ENCODE measurements at regions not wholly inside any gene's neighbourhood (a gene's known extent, or its start where the extent isn't known, plus 50 kb on each side); places are given as distances from the start of the nearest gene placed in this dataset.
"Not testable (repeated sequence)": the region's sequence is repeated elsewhere in the genome, so short reads cannot be mapped to it uniquely, and the experiment has no call there.

DNA sequence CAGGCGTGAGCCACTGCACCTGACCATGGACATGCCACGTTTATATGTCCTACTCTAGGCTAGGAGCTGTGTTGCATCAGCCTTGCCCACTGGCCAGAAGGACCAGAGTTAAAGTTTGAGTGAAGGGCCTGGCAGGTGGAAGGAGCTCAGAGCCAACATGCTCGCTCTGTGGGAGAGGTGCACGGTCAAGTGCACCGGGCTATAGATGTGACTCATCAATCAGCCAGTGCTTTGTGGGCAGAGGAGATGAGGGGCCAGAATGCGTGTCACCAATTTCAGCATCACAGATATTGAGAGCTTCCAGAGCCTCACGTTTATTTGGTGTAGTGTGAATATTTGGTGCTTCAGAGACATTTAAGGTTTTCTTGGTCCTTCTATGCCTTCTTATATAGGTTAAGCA, 137.3 kb upstream of the KBTBD8 start:
- no peak for DNase-seq

GRCh38 chr3:66863205-66864111, 134.6 kb upstream of the KBTBD8 start:
- DNase-seq = no peak

GRCh38 chr3:66884659-66885058, 113.4 kb upstream of the KBTBD8 start:
- DNase-seq = no peak

- no peak for DNase-seq
These were observed 112.6 kb upstream of the KBTBD8 start for GRCh38 chr3:66885326-66886000.

GRCh38 chr3:66889750-66890494, 108.2 kb upstream of the KBTBD8 start:
- no peak for DNase-seq

DNA sequence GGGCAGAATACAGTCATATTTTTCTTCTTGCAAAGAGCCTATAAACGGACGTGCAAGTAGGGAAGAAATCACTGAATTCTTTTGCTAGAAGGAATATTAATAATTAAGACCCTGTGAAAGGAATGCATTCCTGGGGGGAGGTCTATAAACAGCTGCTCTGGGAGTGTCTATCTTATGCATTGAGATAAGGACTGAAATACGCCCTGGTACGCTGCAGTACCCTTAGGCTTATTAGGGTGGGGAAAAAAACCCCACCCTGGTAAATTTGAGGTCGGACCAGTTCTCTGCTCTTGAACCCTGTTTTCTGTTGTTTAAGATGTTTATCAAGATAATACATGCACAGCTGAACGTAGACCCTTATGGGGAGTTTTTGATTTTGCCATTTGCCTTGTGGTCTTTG, 100.0 kb upstream of the KBTBD8 start:
- DNase-seq = no peak

DNA sequence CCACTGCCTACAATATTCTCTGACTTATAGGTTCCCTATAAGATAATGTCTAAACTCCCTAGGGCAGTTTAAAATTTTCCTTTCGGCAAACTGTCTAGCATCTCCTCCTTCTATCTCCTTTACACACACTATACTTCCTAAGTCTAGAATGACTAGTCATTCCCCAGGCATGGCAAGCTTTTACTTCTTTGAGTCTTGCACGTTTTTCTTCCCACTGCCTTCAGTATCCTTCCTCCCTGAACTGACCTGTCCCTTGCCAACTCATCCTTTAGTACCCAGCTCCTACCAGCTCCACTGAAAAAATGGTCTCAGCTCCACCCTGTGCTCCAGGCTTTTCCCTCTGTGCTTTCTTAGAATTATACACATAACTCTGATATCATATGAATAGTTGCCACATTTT, 93.8 kb upstream of the KBTBD8 start:
- no peak for DNase-seq

DNA sequence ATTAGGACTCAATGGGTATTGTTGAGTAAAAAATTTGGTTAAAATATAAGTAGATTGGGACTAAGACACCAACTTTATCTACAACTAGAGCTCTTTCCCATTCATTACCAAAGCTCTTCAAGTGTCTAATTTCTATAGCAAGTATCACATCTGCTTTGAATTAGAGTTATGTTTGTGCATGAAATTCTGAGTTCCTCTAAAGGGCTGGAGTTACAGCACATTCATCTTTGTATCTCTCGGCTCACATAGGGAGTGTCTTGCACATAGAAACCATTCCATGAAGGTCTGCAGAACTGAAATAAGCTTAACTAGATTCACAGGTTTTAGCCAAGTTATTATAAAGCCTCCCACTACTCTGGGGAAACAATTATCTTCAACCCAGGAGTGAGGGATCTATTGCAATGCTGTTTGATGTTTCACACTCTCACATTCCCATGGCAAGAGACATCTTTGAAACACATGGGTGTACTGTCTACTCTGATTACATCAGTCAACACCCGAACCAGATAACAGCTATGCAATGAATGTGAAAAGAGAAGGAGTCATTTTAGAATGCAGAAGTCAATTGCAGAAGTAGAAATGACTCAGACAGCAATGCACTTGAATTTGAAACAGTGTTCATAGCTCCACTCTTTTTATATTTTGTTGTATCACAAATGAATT, 93.1 kb upstream of the KBTBD8 start:
- no peak for DNase-seq

DNA sequence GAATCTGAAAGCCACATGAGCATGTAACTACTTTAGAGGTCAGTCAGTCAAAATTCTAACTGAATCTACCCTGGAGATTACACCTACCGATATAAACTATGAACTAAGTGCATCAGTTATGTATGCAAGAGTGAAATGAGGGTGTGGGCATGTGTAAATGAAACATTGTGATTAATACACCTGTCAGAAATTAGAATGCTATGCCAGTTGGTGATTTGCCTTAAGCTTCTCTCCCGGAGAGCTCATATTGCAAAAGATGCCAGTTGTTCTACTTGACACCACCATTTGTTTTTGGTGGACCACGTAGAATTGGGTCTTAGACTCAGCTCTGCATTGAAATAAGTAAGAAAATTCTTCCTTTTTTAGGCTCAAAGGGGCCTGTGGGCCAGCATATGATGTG, 91.0 kb upstream of the KBTBD8 start:
- no peak for DNase-seq

- DNase-seq = no peak
These were observed 87.6 kb upstream of the KBTBD8 start for GRCh38 chr3:66910266-66911055.

- DNase-seq = no peak
These were observed 85.8 kb upstream of the KBTBD8 start for GRCh38 chr3:66912306-66912705.

- no peak for DNase-seq
These were observed 76.0 kb upstream of the KBTBD8 start for GRCh38 chr3:66922058-66922457.

DNA sequence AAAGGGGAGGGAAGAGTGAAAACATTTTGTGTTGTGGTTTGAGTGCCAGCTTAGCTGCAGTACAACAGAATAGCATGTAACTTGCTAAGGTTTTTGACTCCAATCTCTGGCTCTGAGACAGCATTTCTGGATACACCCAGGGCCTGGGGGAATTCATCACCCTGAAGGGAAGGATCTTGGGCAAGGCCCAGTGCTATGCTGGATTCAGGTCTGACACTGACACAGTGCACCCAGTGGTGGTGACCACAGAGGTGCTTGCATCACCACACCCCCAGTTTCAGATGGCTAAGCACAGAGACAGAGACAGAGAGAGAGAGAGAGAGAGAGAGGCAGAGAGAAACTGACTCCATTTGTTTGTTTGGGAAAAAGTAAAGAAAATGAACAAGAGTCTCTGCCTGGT, 74.1 kb upstream of the KBTBD8 start:
- DNase-seq = no peak

- no peak for DNase-seq
These were observed 69.9 kb upstream of the KBTBD8 start for GRCh38 chr3:66928252-66928651.

GRCh38 chr3:66931291-66931690, 66.8 kb upstream of the KBTBD8 start:
- no peak for DNase-seq

DNA sequence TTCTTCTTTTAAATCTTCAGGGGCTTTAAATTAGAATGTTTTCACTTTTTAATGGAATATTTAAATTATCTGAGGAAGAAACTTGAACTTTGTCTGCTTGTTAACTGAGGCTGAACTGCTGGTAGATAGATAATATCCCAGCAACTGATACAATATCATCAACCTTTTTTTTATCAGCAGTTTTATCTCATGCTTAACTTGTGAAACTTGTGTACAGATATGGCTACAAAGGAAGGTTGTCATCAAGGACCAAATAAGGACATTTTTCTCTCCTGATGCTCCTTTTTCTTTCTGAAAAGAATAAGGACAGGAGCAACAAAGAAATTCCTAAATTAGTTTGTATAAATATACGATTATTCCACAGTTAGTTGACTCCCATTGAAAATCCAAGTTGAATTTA, 66.4 kb upstream of the KBTBD8 start:
- no peak for DNase-seq

GRCh38 chr3:66933233-66933632, 64.9 kb upstream of the KBTBD8 start:
- DNase-seq = no peak

GRCh38 chr3:66934041-66934440, 64.1 kb upstream of the KBTBD8 start:
- DNase-seq = no peak

GRCh38 chr3:66934725-66935124, 63.4 kb upstream of the KBTBD8 start:
- no peak for DNase-seq

GRCh38 chr3:66937041-66937440, 61.1 kb upstream of the KBTBD8 start:
- DNase-seq = not testable (repeated sequence)

DNA sequence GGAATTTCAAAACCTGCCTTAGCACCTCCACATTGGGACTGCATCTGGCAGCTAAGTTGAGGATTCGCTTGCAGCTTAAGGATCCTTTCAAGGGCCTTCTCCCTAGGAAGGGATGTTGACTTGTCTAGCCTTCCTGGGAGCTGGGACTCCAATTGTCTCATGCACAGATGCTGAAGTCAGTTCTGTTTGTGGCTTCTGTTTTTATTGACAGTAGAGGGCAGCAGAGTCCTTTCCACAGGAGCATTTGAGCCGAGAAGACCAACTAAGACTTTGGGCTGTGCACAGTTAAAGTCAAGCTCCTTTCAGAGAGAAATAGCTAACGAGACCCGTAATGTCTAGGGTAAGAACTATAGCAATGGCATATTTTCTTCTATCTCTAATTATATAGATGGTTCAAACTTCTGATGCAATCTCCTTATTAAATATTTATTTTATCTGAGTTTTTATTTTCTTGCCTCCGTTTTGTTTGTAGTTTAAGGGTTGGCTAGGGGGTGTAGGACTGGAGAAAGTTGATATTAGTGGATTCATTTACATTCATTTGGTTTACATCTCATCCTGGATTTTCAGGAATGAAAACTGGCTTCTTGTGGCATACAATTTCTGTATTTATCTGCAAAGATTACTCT, 59.7 kb upstream of the KBTBD8 start:
- DNase-seq = peak; percentile 62

DNA sequence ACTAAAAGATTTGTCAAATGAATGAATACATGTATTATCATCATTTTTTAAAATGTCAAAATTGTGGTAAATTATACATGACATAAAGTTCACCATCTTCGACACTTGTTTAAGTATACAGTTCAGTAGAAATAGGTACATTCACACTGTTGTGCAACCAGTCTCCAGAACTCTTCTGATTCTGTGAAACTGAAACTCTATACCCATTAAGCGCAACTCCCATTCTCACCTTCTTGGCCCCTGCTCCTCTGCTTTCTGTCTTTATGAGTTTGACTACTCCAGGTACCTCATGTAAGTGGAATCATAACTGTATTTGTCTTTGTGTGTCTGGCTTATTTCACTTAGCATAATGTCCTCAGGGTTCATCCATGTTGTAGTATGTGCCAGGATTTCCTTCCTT, 50.1 kb upstream of the KBTBD8 start:
- DNase-seq = no peak

Measured in RPMI8226 (cell line).